ENCODE measurements at regions not wholly inside any gene's neighbourhood (a gene's known extent, or its start where the extent isn't known, plus 50 kb on each side); places are given as distances from the start of the nearest gene placed in this dataset.

GRCh38 chr1:17933971-17934370 is 173.6 kb upstream of the IGSF21 start (continued):
- TF ChIP-seq SIN3A (conservative IDR thresholded peaks at IDR 0.05 in 1 of 2, IDR thresholded peaks at IDR 0.05 in 1 of 2; ENCODE audit: low read depth in 1 of 2, low read length in 2 of 2), result no peak
- TF ChIP-seq PHF8 (conservative IDR thresholded peaks at IDR 0.05; ENCODE audit: low read depth, low read length), result no peak
- TF ChIP-seq SP1 (IDR thresholded peaks at IDR 0.05; ENCODE audit: low read depth, low read length), result no peak
- no peak for TF ChIP-seq CHD7 (IDR thresholded peaks at IDR 0.05; ENCODE audit: insufficient replicate concordance, low read length)
